HG03045 (cell line): ENCODE measurements at regions not wholly inside any gene's neighbourhood (a gene's known extent, or its start where the extent isn't known, plus 50 kb on each side); places are given as distances from the start of the nearest gene placed in this dataset.
"Not testable (repeated sequence)": the region's sequence is repeated elsewhere in the genome, so short reads cannot be mapped to it uniquely, and the experiment has no call there.

Source experiments
- ATAC-seq: cut with Tn5 transposase; IDR thresholded peaks from one replicate; pipeline ENCODE4 v1.9.1; 2021; ENCODE audit warnings: mild to moderate bottlenecking, moderate library complexity; ENCODE audit not compliant: unreplicated experiment

GRCh38 chr1:93774707-93775106 lies 93.1 kb upstream of the BCAR3 start:
- no peak for ATAC-seq

GRCh38 chr1:93773049-93773838 lies 91.6 kb upstream of the BCAR3 start:
- no peak for ATAC-seq

GRCh38 chr1:93771843-93772242 lies 90.2 kb upstream of the BCAR3 start:
- ATAC-seq: no peak

- ATAC-seq: no peak
Observed at GRCh38 chr1:93770640-93771039, 89.0 kb upstream of the BCAR3 start.

- ATAC-seq: no peak
Observed at GRCh38 chr1:93769777-93770176, 88.1 kb upstream of the BCAR3 start.

GRCh38 chr1:93768380-93768863 lies 86.8 kb upstream of the BCAR3 start:
- no peak for ATAC-seq

- no peak for ATAC-seq
Observed at GRCh38 chr1:93766451-93766850, 84.8 kb upstream of the BCAR3 start.

GRCh38 chr1:93765099-93765498 lies 83.5 kb upstream of the BCAR3 start:
- ATAC-seq: no peak

- ATAC-seq: no peak
Observed at GRCh38 chr1:93764366-93764750, 82.7 kb upstream of the BCAR3 start.

GRCh38 chr1:93763704-93764365 lies 82.2 kb upstream of the BCAR3 start:
- no peak for ATAC-seq

- ATAC-seq: no peak
Observed at GRCh38 chr1:93758842-93759515, 77.3 kb upstream of the BCAR3 start.

- no peak for ATAC-seq
Observed at GRCh38 chr1:93757256-93758036, 75.8 kb upstream of the BCAR3 start.

GRCh38 chr1:93756657-93757056 lies 75.0 kb upstream of the BCAR3 start:
- no peak for ATAC-seq

GRCh38 chr1:93755251-93755715 lies 73.6 kb upstream of the BCAR3 start:
- ATAC-seq: not testable (repeated sequence)

- no peak for ATAC-seq
Observed at GRCh38 chr1:93753791-93754763, 72.4 kb upstream of the BCAR3 start.

- no peak for ATAC-seq
Observed at GRCh38 chr1:93751377-93752250, 70.0 kb upstream of the BCAR3 start.

- no peak for ATAC-seq
Observed at GRCh38 chr1:93750955-93751354, 69.3 kb upstream of the BCAR3 start.

- ATAC-seq: no peak
Observed at GRCh38 chr1:93749894-93750301, 68.3 kb upstream of the BCAR3 start.

- no peak for ATAC-seq
Observed at GRCh38 chr1:93749487-93749886, 67.8 kb upstream of the BCAR3 start.
